Activated CD8-positive, alpha-beta T cell treated with anti-CD3 and anti-CD28 coated beads for 36 hours (primary cell): ENCODE measurements at regions not wholly inside any gene's neighbourhood (a gene's known extent, or its start where the extent isn't known, plus 50 kb on each side); places are given as distances from the start of the nearest gene placed in this dataset.

ENCODE experiments used
- ATAC-seq: fragments of 200-7000 bp; cut with Tn5 transposase; one replicate; pipeline ENCODE4 v1.10.0; 2021; ENCODE audit warnings: mild to moderate bottlenecking, moderate library complexity
- CTCF ChIA-PET: fragments of 350-600 bp; sonication (Branson Sonifier 250); formaldehyde crosslinking; loops from one replicate; lab custom pipeline; 2021; ENCODE audit warnings: antibody characterized with exemption; lab: Charles Lee
- POLR2A ChIA-PET: fragments of 350-600 bp; sonication (Branson Sonifier 250); formaldehyde crosslinking; loops from one replicate; lab custom pipeline; 2021; ENCODE audit warnings: antibody characterized with exemption; lab: Charles Lee
- DNase-seq: peaks from one replicate; pipeline ENCODE4 v3.0.0-alpha.2; 2020
- H3K27ac Mint-ChIP-seq: one replicate; pipeline ENCODE4 v1.8.0; 2021; ENCODE audit warnings: mild to moderate bottlenecking, mixed read lengths
- H3K27me3 Mint-ChIP-seq: one replicate; pipeline ENCODE4 v1.8.0; 2021; ENCODE audit warnings: mixed read lengths
- H3K36me3 Mint-ChIP-seq: one replicate; pipeline ENCODE4 v1.8.0; 2021; ENCODE audit warnings: low read depth, mixed read lengths
- H3K4me1 Mint-ChIP-seq: one replicate; pipeline ENCODE4 v1.8.0; 2021; ENCODE audit warnings: low read depth, mixed read lengths
- H3K4me3 Mint-ChIP-seq: one replicate; pipeline ENCODE4 v1.8.0; 2021; ENCODE audit warnings: mild to moderate bottlenecking, moderate library complexity, mixed read lengths
- H3K9me3 Mint-ChIP-seq: one replicate; pipeline ENCODE4 v1.8.0; 2021; ENCODE audit warnings: mixed read lengths
- CTCF ChIP-seq: fragments of 200-600 bp; IDR thresholded peaks from one replicate; pipeline ENCODE4 v1.8.0; 2022; ENCODE audit warnings: antibody characterized with exemption, mild to moderate bottlenecking
- intact Hi-C: fragments of 100-400 bp; cut with micrococcal nuclease; formaldehyde crosslinking; loops from one replicate; pipeline ENCODE4 v1.10.0; 2022

- ATAC-seq (no peak), DNase-seq (no peak)
- H3K27ac Mint-ChIP-seq, result no peak overlapping the region
- ChIA-PET CTCF (no interaction called here), POLR2A (interaction anchor here (0.7 kb wide), 1 partner anchor 935 kb away, joined by 3 read pairs; no protein-coding TSS in a partner anchor)
- intact Hi-C loops, result no loop called here
- TF ChIP-seq CTCF, result no peak
- H3K9me3 Mint-ChIP-seq, result no peaks in the 10 kb centered on the region
- peaks cover 2% of the 10 kb centered on the region for H3K27me3 Mint-ChIP-seq
- no peaks in the 10 kb centered on the region for H3K4me1 Mint-ChIP-seq
- no peak overlapping the region for H3K4me3 Mint-ChIP-seq
- no peaks in the 10 kb centered on the region for H3K36me3 Mint-ChIP-seq
Measured at GRCh38 chr5:35488055-35488454, 129.6 kb upstream of the SPEF2 start.

DNA sequence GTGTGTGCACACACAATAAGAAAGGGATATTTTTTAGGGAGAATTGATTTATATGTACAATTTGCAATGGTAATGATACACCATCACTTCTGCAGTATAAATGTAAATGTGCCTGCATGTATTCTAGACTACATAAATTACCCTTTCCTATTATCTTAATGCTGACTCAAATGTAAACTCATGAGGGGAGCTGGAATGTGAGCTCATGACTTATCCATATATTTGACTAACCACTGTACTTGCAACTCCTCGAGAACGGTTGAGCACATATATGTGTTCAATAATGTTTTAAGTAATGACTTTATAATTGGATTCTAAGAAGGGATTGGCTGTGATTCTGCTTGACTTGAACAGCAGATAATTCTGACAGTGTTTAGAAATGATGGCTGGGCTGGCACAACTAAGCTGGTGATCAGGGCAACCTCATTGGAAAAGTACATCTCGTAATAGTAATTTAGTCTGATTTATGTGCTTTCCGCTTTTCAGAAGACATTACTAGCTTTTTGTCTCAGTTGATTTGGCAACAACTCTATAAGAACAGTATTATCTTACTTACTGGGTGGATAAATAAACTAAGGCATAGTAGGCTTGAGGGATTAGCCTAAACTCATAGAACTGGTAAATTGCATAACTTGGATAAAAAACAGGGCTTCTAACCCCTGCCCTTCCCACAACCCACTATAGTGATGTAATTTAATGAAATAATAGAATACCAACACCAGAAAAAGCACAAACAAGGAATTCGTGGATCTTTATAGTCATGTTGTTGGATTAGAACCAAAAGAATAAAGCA, 130.2 kb upstream of the SPEF2 start:
- Mint-ChIP-seq H3K36me3 (no peaks in the 10 kb centered on the region), H3K4me1 (no peaks in the 10 kb centered on the region), H3K9me3 (no peaks in the 10 kb centered on the region), H3K4me3 (no peak overlapping the region), H3K27ac (no peak overlapping the region), H3K27me3 (peaks cover 2% of the 10 kb centered on the region)
- POLR2A ChIA-PET, result interaction anchor here (0.6 kb wide), 1 partner anchor 14 kb away, joined by 3 read pairs; no protein-coding TSS in a partner anchor
- ATAC-seq, result no peak
- intact Hi-C loops, result no loop called here
- CTCF ChIA-PET, result interaction anchor here (0.5 kb wide), 1 partner anchor 14 kb away, joined by 4 read pairs; no protein-coding TSS in a partner anchor
- no peak for DNase-seq
- no peak for TF ChIP-seq CTCF

DNA sequence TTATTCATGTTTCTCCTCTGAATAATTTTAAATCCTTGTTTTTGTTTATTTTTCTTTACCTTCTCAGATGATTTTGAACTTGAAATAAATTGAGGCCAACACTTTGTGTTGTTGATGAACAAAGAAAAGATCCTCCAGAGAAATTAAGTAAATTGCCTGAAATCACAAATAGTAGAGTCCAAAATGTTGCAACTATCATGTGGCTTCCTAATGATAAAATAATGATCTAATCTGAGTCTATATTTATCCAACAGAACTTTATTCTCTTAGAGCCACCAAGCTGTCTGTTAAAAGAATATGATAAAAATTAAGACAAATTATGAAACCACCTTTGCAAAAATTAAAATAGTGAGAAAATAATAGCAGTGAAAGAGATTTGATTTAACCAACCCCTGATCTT, 132.2 kb upstream of the SPEF2 start:
- ChIA-PET CTCF (no interaction called here), POLR2A (no interaction called here)
- no peak for DNase-seq
- H3K4me1 Mint-ChIP-seq, result no peaks in the 10 kb centered on the region
- TF ChIP-seq CTCF, result no peak
- no peaks in the 10 kb centered on the region for H3K9me3 Mint-ChIP-seq
- no peak overlapping the region for H3K4me3 Mint-ChIP-seq
- intact Hi-C loops, result no loop called here
- H3K27ac Mint-ChIP-seq, result no peak overlapping the region
- ATAC-seq, result no peak
- H3K27me3 Mint-ChIP-seq, result peaks cover 2% of the 10 kb centered on the region
- no peaks in the 10 kb centered on the region for H3K36me3 Mint-ChIP-seq

DNA sequence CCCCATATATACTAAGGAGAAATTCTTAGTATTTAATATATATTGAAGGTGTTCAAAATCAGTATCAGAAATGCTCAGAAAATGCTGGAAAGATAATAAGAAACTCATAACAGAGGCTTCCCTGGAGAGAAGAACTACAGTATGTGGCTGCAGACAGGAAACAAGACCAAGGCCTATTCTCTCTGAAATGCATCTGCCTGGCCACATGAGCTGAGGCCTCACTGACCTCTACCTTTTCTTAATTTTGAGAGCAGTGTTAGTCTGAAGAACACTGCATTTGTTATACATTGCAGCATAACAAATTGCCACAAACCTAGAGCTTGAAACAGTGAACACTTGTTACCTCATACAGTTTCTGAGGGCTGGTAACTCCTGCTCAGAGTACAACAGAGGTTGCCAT, 133.4 kb upstream of the SPEF2 start:
- no peak for DNase-seq
- Mint-ChIP-seq H3K9me3 (no peaks in the 10 kb centered on the region), H3K4me3 (no peak overlapping the region), H3K36me3 (no peaks in the 10 kb centered on the region), H3K4me1 (peaks cover 5% of the 10 kb centered on the region), H3K27me3 (no peaks in the 10 kb centered on the region), H3K27ac (no peak overlapping the region)
- ChIA-PET CTCF (no interaction called here), POLR2A (no interaction called here)
- no peak for TF ChIP-seq CTCF
- ATAC-seq, result no peak
- intact Hi-C loops, result no loop called here

DNA sequence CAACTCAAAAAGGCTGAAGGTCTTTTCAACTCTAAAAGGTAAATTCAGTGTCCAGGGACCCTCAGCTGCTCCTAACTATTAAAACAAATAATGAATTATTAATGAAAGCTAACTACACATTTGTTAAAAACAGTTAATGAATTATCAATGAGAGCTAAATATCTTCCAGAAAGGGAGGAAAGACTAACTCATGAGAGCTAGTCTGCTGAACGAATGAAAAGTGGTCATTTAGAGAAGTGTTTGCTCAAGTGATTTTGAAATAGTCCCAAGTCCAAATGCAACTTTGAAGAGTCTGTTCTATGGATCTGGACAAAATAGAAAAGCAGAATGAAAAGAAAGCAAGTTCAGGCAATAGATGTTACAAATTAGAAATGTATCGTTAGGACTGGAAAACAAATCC, 133.9 kb upstream of the SPEF2 start:
- intact Hi-C loops, result no loop called here
- POLR2A ChIA-PET, result no interaction called here
- Mint-ChIP-seq H3K4me1 (peaks cover 9% of the 10 kb centered on the region), H3K27me3 (no peaks in the 10 kb centered on the region), H3K36me3 (no peaks in the 10 kb centered on the region), H3K9me3 (no peaks in the 10 kb centered on the region), H3K27ac (no peak overlapping the region), H3K4me3 (no peak overlapping the region)
- ATAC-seq (no peak), DNase-seq (no peak)
- CTCF ChIA-PET, result no interaction called here
- no peak for TF ChIP-seq CTCF
